A204.1 (cell line): ENCODE measurements at regions not wholly inside any gene's neighbourhood (a gene's known extent, or its start where the extent isn't known, plus 50 kb on each side); places are given as distances from the start of the nearest gene placed in this dataset.

Experiments used
- FAIRE-seq: peaks from 2 replicates; lab custom pipeline; 2012; peaks lifted over from hg19 to GRCh38; lab: Jason Lieb, UNC

- no peak for FAIRE-seq
Measured at GRCh38 chr7:12130609-12131008, 80.5 kb upstream of the TMEM106B start.

- FAIRE-seq = no peak
Measured at GRCh38 chr7:12131122-12131521, 80.0 kb upstream of the TMEM106B start.

- no peak for FAIRE-seq
Measured at GRCh38 chr7:12133865-12134264, 77.2 kb upstream of the TMEM106B start.

GRCh38 chr7:12136523-12136922, 74.6 kb upstream of the TMEM106B start:
- FAIRE-seq = no peak

GRCh38 chr7:12137283-12137682, 73.8 kb upstream of the TMEM106B start:
- FAIRE-seq = no peak

- no peak for FAIRE-seq
Measured at GRCh38 chr7:12138421-12138820, 72.7 kb upstream of the TMEM106B start.

GRCh38 chr7:12139416-12139815, 71.7 kb upstream of the TMEM106B start:
- FAIRE-seq = no peak

- no peak for FAIRE-seq
Measured at GRCh38 chr7:12146813-12147212, 64.3 kb upstream of the TMEM106B start.

GRCh38 chr7:12152196-12152918, 58.7 kb upstream of the TMEM106B start:
- no peak for FAIRE-seq

GRCh38 chr7:12154119-12154518, 57.0 kb upstream of the TMEM106B start:
- no peak for FAIRE-seq

GRCh38 chr7:12157517-12157916, 53.6 kb upstream of the TMEM106B start:
- FAIRE-seq = no peak

- no peak for FAIRE-seq
Measured at GRCh38 chr7:12158334-12159060, 52.6 kb upstream of the TMEM106B start.

- no peak for FAIRE-seq
Measured at GRCh38 chr7:12161146-12161545, 49.9 kb upstream of the TMEM106B start.
